DMS 273 treated with DMSO at 0.1 percent for 48 hours (cell line): ENCODE measurements at regions not wholly inside any gene's neighbourhood (a gene's known extent, or its start where the extent isn't known, plus 50 kb on each side); places are given as distances from the start of the nearest gene placed in this dataset.
A peak's percentile ranks its signal among the peaks of the same experiment; 100 is the strongest.

Source experiments
- DNase-seq: peaks from one replicate; lab custom pipeline; 2025; lab: John Stamatoyannopoulos, UW

DNA sequence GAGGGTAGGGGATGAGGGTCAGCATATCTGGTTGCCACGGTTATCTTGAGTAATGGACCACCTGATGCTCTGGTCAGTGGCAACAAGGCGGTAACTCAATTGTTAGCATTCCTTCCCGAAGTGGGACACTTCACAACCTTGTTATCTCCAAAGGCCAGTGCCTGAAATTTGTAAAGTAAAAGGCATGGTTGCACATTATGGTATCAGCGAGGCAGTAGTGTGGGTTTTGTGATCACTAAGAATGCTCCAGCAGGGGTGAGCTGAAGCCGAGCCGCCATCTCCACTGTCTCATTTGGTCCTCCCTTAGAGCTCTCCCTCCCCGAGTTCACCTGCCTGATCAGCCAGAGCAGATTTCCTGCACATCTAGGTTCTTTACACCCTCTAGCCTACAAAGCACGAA is 50.5 kb upstream of the LGALSL start:
- no peak for DNase-seq

DNA sequence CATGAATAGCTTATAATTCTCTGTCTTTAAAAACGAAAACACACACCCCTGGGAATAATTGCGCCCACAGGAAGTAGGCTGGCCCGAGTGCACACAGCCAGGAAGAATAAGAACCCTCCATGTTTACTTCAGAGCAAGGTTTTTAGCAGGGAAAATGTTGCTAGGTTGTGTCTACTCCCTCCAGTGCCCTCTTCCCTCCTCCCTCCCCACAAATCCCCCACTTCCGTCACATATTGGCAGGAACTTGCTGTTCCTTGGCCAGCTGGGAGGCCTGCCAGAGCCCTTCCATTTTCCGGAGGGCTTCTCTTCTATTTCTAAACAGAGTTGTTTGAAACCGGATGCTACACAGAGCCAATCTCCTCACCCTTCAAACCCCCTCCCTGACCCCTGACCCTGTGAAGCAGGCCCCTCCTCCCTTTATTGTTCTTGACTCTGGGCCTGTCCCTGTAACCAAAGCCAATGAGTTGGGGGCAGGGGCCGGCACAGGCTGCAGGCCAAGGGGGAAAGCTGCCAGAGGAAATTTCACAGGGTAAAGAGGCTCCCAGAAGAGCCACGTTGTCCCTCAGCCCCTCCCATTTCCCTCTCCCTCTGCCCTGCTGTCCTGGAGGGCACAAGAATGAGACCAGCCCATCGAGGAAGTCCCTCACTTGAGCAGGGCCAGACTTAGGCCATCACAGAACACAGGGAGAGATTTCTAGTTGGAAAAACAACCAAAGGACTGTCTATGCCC is 49.8 kb upstream of the LGALSL start:
- peak; percentile 24 for DNase-seq
